ENCODE measurements at regions not wholly inside any gene's neighbourhood (a gene's known extent, or its start where the extent isn't known, plus 50 kb on each side); places are given as distances from the start of the nearest gene placed in this dataset.

GRCh38 chr17:71260366-71260940 is 860.4 kb upstream of the SOX9 start:
- H3K36me3 ChIP-seq (ENCODE audit: control insufficient read depth in 4 of 4, insufficient read depth in 3 of 4, low read depth in 1 of 4, low read length in 3 of 4): no peaks in the 10 kb centered on the region
- no peak overlapping the region for H3K9ac ChIP-seq (ENCODE audit: low read depth in 1 of 2, low read length in 2 of 2)
- H3K27ac ChIP-seq (ENCODE audit: low read depth in 1 of 2, low read length in 2 of 2): no peak overlapping the region
- DNase-seq (ENCODE audit: low spot score): no peak
- H3K27me3 ChIP-seq (ENCODE audit: control insufficient read depth in 4 of 4, insufficient read depth in 4 of 4, low read length in 3 of 4): no peaks in the 10 kb centered on the region
- TF ChIP-seq FOXA1 (IDR thresholded peaks at IDR 0.05) (no peak), NR2F2 (IDR thresholded peaks at IDR 0.05) (no peak), SP1 (IDR thresholded peaks at IDR 0.05) (no peak), RAD21 (IDR thresholded peaks at IDR 0.05) (no peak), ATF3 (IDR thresholded peaks at IDR 0.05) (no peak), EGR1 (IDR thresholded peaks at IDR 0.05; ENCODE audit: low read depth in 2 of 2) (no peak), MAX (IDR thresholded peaks at IDR 0.05) (no peak), ZBTB33 (IDR thresholded peaks at IDR 0.05) (no peak), HNF4G (IDR thresholded peaks at IDR 0.05) (no peak), YY1 (IDR thresholded peaks at IDR 0.05) (no peak), FOXA2 (IDR thresholded peaks at IDR 0.05) (no peak), CTCF (IDR thresholded peaks at IDR 0.05; ENCODE audit: low read depth, low read length, missing input control) (no peak), GABPA (IDR thresholded peaks at IDR 0.05 in 1 of 2, conservative IDR thresholded peaks at IDR 0.05 in 1 of 2) (no peak), HNF4A (conservative IDR thresholded peaks at IDR 0.05) (no peak), REST (IDR thresholded peaks at IDR 0.05) (no peak), TAF1 (conservative IDR thresholded peaks at IDR 0.05) (no peak), RXRA (IDR thresholded peaks at IDR 0.05) (no peak), JUND (IDR thresholded peaks at IDR 0.05) (no peak)
- H3K4me3 ChIP-seq (ENCODE audit: low read depth in 1 of 3, low read length in 3 of 3): no peak overlapping the region
- no peaks in the 10 kb centered on the region for H3K9me3 ChIP-seq (ENCODE audit: control insufficient read depth in 4 of 4, low read length in 3 of 4)
- WGBS: 74% methylated on average over 6 of the region's 6 CpGs
- no peaks in the 10 kb centered on the region for H3K4me1 ChIP-seq (ENCODE audit: control insufficient read depth in 4 of 4, insufficient read depth in 4 of 4, low read length in 3 of 4)

All from liver (tissue), 8 donors.